ENCODE measurements at regions not wholly inside any gene's neighbourhood (a gene's known extent, or its start where the extent isn't known, plus 50 kb on each side); places are given as distances from the start of the nearest gene placed in this dataset.
A peak's percentile ranks its signal among the peaks of the same experiment; 100 is the strongest.

- Histone ChIP-seq H3K27me3 (no peaks in the 10 kb centered on the region), H3K27ac (no peak overlapping the region), H3F3A (ENCODE audit: low read depth) (no peaks in the 10 kb centered on the region), H3K9me3 (ENCODE audit: low read depth) (no peaks in the 10 kb centered on the region), H2AFZ (replicated peaks) (no peak overlapping the region), H3K4me1 (no peaks in the 10 kb centered on the region), H3K79me2 (ENCODE audit: low read depth) (no peaks in the 10 kb centered on the region), H4K20me1 (ENCODE audit: low read depth) (no peaks in the 10 kb centered on the region), H3K36me3 (no peaks in the 10 kb centered on the region), H3K4me2 (no peak overlapping the region), H3K9ac (no peak overlapping the region), H3K4me3 (no peak overlapping the region)
- Mint-ChIP-seq H3K4me1 (no peaks in the 10 kb centered on the region), H3K36me3 (no peaks in the 10 kb centered on the region), H3K4me3 (no peak overlapping the region), H3K27me3 (ENCODE audit: insufficient read depth, low read depth) (peaks cover 2% of the 10 kb centered on the region), H3K27ac (no peak overlapping the region), H3K9me3 (no peaks in the 10 kb centered on the region)
- TF ChIP-seq, protein P1, sequence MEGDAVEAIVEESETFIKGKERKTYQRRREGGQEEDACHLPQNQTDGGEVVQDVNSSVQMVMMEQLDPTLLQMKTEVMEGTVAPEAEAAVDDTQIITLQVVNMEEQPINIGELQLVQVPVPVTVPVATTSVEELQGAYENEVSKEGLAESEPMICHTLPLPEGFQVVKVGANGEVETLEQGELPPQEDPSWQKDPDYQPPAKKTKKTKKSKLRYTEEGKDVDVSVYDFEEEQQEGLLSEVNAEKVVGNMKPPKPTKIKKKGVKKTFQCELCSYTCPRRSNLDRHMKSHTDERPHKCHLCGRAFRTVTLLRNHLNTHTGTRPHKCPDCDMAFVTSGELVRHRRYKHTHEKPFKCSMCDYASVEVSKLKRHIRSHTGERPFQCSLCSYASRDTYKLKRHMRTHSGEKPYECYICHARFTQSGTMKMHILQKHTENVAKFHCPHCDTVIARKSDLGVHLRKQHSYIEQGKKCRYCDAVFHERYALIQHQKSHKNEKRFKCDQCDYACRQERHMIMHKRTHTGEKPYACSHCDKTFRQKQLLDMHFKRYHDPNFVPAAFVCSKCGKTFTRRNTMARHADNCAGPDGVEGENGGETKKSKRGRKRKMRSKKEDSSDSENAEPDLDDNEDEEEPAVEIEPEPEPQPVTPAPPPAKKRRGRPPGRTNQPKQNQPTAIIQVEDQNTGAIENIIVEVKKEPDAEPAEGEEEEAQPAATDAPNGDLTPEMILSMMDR (IDR thresholded peaks at IDR 0.05) = no peak
- TF ChIP-seq EZH2phosphoT487 (IDR thresholded peaks at IDR 0.05) = no peak
- no peak for TF ChIP-seq EZH2 (IDR thresholded peaks at IDR 0.05)
- no peak for DNase-seq (ENCODE audit: low spot score)
Observed at GRCh38 chr3:76889911-76890310, 150.0 kb upstream of the ROBO2 start.

- H3K4me1 ChIP-seq = no peaks in the 10 kb centered on the region
- TF ChIP-seq, protein P1 (IDR thresholded peaks at IDR 0.05) = no peak
- TF ChIP-seq EZH2phosphoT487 (IDR thresholded peaks at IDR 0.05) (no peak), EZH2 (IDR thresholded peaks at IDR 0.05) (no peak)
- H3K79me2 ChIP-seq (ENCODE audit: low read depth) = no peaks in the 10 kb centered on the region
- H3K9me3 ChIP-seq (ENCODE audit: low read depth) = no peaks in the 10 kb centered on the region
- H3K4me3 ChIP-seq = no peak overlapping the region
- H3K9ac ChIP-seq = no peak overlapping the region
- no peak overlapping the region for H3K27ac ChIP-seq
- Mint-ChIP-seq H3K4me3 (no peak overlapping the region), H3K27ac (no peak overlapping the region), H3K9me3 (no peaks in the 10 kb centered on the region), H3K36me3 (no peaks in the 10 kb centered on the region), H3K27me3 (ENCODE audit: insufficient read depth, low read depth) (peaks cover 2% of the 10 kb centered on the region), H3K4me1 (peaks cover 3% of the 10 kb centered on the region)
- H3K36me3 ChIP-seq = no peaks in the 10 kb centered on the region
- no peaks in the 10 kb centered on the region for H4K20me1 ChIP-seq (ENCODE audit: low read depth)
- H2AFZ ChIP-seq (replicated peaks) = no peak overlapping the region
- no peaks in the 10 kb centered on the region for H3F3A ChIP-seq (ENCODE audit: low read depth)
- H3K27me3 ChIP-seq = no peaks in the 10 kb centered on the region
- no peak overlapping the region for H3K4me2 ChIP-seq
- no peak for DNase-seq (ENCODE audit: low spot score)
Observed at GRCh38 chr3:76897076-76897475, 142.8 kb upstream of the ROBO2 start.

DNA sequence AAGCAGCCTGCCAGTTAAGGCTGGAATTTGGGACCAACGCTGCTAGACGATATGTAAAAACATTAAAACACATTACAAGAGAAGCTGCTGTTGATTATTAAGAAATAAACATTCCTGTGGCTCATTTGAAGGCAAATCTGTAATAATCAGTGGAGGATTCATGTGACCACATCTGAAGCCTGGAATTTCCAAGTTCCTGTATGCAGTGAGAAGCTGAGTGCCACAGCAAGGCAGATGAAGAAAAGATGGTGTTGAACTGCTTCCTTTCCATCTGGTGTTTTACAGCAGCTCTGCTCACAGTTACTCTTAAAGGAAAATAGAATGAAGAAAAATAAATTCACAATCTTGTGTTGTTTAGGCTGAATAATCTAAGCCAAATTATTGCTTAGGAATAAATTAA is 139.3 kb upstream of the ROBO2 start:
- no peak overlapping the region for H3K4me3 Mint-ChIP-seq
- H3K4me1 Mint-ChIP-seq = peaks cover 3% of the 10 kb centered on the region
- TF ChIP-seq, protein P1 (IDR thresholded peaks at IDR 0.05) = no peak
- TF ChIP-seq EZH2phosphoT487 (IDR thresholded peaks at IDR 0.05) = no peak
- TF ChIP-seq EZH2 (IDR thresholded peaks at IDR 0.05) = no peak
- H2AFZ ChIP-seq (replicated peaks) = peak overlapping the region; percentile 12
- H4K20me1 ChIP-seq (ENCODE audit: low read depth) = no peaks in the 10 kb centered on the region
- H3K27me3 Mint-ChIP-seq (ENCODE audit: insufficient read depth, low read depth) = no peaks in the 10 kb centered on the region
- H3F3A ChIP-seq (ENCODE audit: low read depth) = no peaks in the 10 kb centered on the region
- no peaks in the 10 kb centered on the region for H3K9me3 Mint-ChIP-seq
- no peak overlapping the region for H3K4me3 ChIP-seq
- H3K27ac ChIP-seq = no peak overlapping the region
- no peaks in the 10 kb centered on the region for H3K4me1 ChIP-seq
- no peaks in the 10 kb centered on the region for H3K36me3 ChIP-seq
- no peaks in the 10 kb centered on the region for H3K79me2 ChIP-seq (ENCODE audit: low read depth)
- H3K27me3 ChIP-seq = no peaks in the 10 kb centered on the region
- no peak overlapping the region for H3K9ac ChIP-seq
- no peak for DNase-seq (ENCODE audit: low spot score)
- H3K27ac Mint-ChIP-seq = no peak overlapping the region
- no peaks in the 10 kb centered on the region for H3K9me3 ChIP-seq (ENCODE audit: low read depth)
- H3K4me2 ChIP-seq = no peak overlapping the region
- no peaks in the 10 kb centered on the region for H3K36me3 Mint-ChIP-seq
